Activated naive CD8-positive, alpha-beta T cell treated with anti-CD3 and anti-CD28 coated beads, Interleukin-2, amount 50 U/mL, for 24 hours (primary cell): ENCODE measurements at regions not wholly inside any gene's neighbourhood (a gene's known extent, or its start where the extent isn't known, plus 50 kb on each side); places are given as distances from the start of the nearest gene placed in this dataset.

Experiments
- ATAC-seq: fragments of 150-1000 bp; cut with Tn5 transposase; one replicate; pipeline ENCODE4 v1.10.0; 2021
- DNase-seq: peaks from one replicate; pipeline ENCODE4 v3.0.0; 2021
- H3K27ac Mint-ChIP-seq: one replicate; pipeline ENCODE4 v1.8.0; 2021; ENCODE audit warnings: mild to moderate bottlenecking, mixed read lengths
- H3K27me3 Mint-ChIP-seq: one replicate; pipeline ENCODE4 v1.8.0; 2021; ENCODE audit warnings: mixed read lengths
- H3K36me3 Mint-ChIP-seq: one replicate; pipeline ENCODE4 v1.8.0; 2021; ENCODE audit warnings: low read depth, mixed read lengths
- H3K4me1 Mint-ChIP-seq: one replicate; pipeline ENCODE4 v1.8.0; 2021; ENCODE audit warnings: mixed read lengths
- H3K4me3 Mint-ChIP-seq: one replicate; pipeline ENCODE4 v1.8.0; 2021; ENCODE audit warnings: mild to moderate bottlenecking, moderate library complexity, mixed read lengths
- H3K9me3 Mint-ChIP-seq: one replicate; pipeline ENCODE4 v1.8.0; 2021; ENCODE audit warnings: mixed read lengths

DNA sequence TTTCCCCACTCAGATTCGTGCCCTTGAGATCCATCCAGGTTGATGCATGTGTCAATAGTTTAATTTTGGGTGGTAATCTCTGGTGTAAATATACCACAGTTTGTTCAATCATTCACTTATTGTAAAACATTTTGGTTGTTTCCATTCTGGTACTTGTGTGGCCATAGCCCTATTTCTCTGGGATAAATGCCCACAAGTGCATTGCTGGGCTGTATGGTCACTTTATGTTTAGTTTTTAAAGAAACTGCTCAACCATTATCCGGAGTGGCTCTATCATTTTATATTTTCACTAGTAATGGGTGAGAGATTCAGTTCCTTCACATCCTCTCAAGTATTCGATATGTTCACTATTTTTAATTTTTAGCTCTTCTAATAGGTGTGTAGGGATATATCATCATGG is 60.7 kb upstream of the RNF24 start:
- Mint-ChIP-seq H3K9me3 (no peaks in the 10 kb centered on the region), H3K27me3 (no peaks in the 10 kb centered on the region), H3K27ac (no peak overlapping the region), H3K36me3 (no peaks in the 10 kb centered on the region), H3K4me3 (no peak overlapping the region), H3K4me1 (peaks cover 9% of the 10 kb centered on the region)
- DNase-seq, result no peak
- no peak for ATAC-seq

- no peak for ATAC-seq
- Mint-ChIP-seq H3K36me3 (no peaks in the 10 kb centered on the region), H3K4me1 (peaks cover 9% of the 10 kb centered on the region), H3K9me3 (no peaks in the 10 kb centered on the region), H3K27me3 (no peaks in the 10 kb centered on the region), H3K27ac (no peak overlapping the region), H3K4me3 (no peak overlapping the region)
- DNase-seq, result no peak
These were observed 59.6 kb upstream of the RNF24 start for GRCh38 chr20:4074877-4075455.

DNA sequence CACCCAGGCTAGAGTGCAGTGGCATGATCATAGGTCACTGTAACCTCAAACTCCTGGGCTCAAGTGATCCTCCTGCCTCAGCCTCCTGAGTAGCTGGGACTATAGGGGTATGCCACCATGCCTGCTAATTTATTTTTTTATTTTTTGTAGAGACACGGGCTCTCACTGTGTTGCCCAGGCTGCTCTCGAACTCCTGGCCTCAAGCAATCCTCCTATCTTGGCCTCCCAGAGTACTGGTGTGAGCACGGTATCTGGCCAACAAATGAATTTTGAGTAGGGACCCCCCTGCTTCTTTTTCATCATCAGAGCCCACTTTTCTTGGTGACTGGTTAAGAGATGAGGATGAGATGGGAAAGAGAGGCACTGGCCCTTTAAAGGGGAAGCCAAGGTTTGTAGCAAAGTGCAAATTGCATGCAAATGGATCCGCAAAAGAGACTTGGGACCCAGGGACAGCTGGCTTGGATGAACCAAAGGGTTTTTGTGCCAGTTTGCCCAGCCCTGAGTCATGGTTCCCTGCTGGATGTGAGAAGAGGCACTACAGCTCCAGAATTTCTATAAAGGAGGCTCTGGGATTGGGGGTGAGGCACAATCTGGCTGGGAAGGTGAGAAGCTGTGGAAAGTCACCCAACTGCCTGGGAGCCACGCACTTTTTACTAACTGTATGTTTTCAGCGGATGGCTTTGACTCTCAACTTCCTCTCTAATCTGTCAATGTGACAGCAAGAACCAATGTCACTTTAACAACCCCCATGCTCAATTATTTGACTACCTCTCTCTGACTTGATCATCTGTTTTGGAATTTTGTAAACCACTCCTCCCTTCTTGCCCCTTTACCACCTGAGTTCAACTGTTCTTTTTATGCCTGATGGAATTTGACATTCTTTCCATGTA is 58.7 kb upstream of the RNF24 start:
- ATAC-seq, result no peak
- H3K36me3 Mint-ChIP-seq, result no peaks in the 10 kb centered on the region
- no peaks in the 10 kb centered on the region for H3K27me3 Mint-ChIP-seq
- H3K4me1 Mint-ChIP-seq, result peaks cover 9% of the 10 kb centered on the region
- DNase-seq, result no peak
- H3K27ac Mint-ChIP-seq, result no peak overlapping the region
- H3K9me3 Mint-ChIP-seq, result no peaks in the 10 kb centered on the region
- H3K4me3 Mint-ChIP-seq, result no peak overlapping the region

DNA sequence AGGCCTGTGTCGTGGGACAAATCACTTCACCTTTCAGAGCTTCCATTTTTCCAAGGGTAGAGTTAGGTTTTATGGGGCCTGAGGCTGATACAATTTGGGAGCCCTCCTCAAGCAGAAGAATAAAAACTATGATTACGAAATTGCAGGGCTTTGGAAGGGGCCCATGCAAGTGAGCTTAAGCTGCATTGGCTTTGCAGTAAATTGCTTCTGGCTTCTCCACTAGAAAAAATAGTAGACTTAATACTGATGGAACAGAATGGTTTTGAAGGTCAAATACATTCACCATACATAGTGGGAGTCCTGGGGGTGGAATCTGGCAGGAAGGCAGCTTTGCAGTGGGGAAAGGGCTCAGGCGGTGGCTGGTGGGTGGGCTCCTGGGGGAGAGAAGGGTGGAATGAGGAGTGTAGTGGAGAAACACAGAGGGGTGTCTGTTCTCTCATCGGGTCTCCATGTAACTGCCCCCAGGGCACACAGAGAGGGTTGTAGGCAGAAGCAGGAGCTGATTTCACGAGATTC is 55.9 kb upstream of the RNF24 start:
- Mint-ChIP-seq H3K27me3 (no peaks in the 10 kb centered on the region), H3K27ac (no peak overlapping the region), H3K4me3 (no peak overlapping the region), H3K9me3 (no peaks in the 10 kb centered on the region), H3K36me3 (no peaks in the 10 kb centered on the region), H3K4me1 (peaks cover 11% of the 10 kb centered on the region)
- ATAC-seq, result no peak
- DNase-seq, result no peak

GRCh38 chr20:4070323-4071177 is 55.2 kb upstream of the RNF24 start:
- Mint-ChIP-seq H3K27ac (no peak overlapping the region), H3K4me3 (no peak overlapping the region), H3K4me1 (peaks cover 14% of the 10 kb centered on the region), H3K9me3 (no peaks in the 10 kb centered on the region), H3K27me3 (no peaks in the 10 kb centered on the region), H3K36me3 (no peaks in the 10 kb centered on the region)
- no peak for ATAC-seq
- no peak for DNase-seq

DNA sequence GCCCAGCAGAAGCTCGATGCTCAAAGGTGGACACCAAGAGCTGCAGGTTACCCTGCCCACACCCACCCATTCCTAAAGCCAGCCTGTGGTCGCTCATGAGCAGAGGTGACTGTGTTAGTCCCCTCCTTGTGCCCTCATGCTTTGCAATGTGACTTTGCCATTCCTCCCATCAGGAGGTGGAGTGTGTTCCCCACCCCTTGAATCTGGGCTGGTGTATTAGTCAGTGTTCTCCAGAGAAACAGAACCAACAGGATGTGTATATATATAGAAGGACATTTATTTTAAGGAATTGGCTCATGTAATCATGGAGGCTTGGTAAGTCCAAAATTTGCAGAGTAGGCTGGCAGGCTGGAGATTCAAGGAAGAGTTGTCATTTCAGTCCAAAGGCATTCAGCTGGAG is 54.4 kb upstream of the RNF24 start:
- no peak overlapping the region for H3K27ac Mint-ChIP-seq
- no peaks in the 10 kb centered on the region for H3K9me3 Mint-ChIP-seq
- ATAC-seq (no peak), DNase-seq (no peak)
- no peaks in the 10 kb centered on the region for H3K27me3 Mint-ChIP-seq
- H3K4me1 Mint-ChIP-seq, result peaks cover 14% of the 10 kb centered on the region
- no peaks in the 10 kb centered on the region for H3K36me3 Mint-ChIP-seq
- H3K4me3 Mint-ChIP-seq, result no peak overlapping the region

- DNase-seq (no peak), ATAC-seq (no peak)
- Mint-ChIP-seq H3K27me3 (no peaks in the 10 kb centered on the region), H3K4me3 (no peak overlapping the region), H3K36me3 (no peaks in the 10 kb centered on the region), H3K4me1 (peaks cover 14% of the 10 kb centered on the region), H3K9me3 (no peaks in the 10 kb centered on the region), H3K27ac (no peak overlapping the region)
These were observed 53.4 kb upstream of the RNF24 start for GRCh38 chr20:4068708-4069107.

DNA sequence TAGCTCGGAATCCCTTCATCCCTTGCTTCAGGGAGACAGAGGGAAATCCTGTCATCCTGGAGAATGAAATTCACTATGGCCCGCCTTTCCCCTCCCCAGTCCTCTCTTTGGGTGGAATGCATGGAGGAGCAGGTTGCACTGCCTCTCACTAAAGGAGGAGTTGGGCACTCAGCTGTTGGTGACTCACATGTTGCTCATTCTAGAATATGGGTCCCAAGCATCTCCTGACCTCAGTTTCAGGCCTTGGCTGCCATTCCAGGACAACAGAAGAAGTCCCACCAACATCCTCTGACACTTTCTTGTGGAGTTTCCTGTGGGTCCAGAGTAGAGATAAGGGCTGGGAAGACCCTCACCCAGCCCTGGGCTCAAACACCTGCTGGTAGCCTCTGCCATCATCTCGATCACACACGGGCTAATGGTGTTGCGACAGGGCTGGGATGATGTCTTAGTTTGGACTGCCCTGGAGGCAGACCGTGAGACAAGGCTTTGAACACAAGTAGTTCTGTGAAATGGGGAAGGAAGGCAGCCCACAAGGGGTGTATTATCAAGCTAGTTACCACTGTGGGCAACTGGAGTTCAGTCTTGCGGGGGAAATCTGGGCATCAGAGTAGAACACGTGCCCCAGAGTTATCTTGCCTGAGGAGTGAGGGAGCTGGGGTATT is 52.4 kb upstream of the RNF24 start:
- Mint-ChIP-seq H3K36me3 (no peaks in the 10 kb centered on the region), H3K27me3 (no peaks in the 10 kb centered on the region), H3K27ac (no peak overlapping the region), H3K4me3 (no peak overlapping the region), H3K9me3 (no peaks in the 10 kb centered on the region), H3K4me1 (peaks cover 14% of the 10 kb centered on the region)
- DNase-seq (no peak), ATAC-seq (no peak)

GRCh38 chr20:4066551-4066950 is 51.2 kb upstream of the RNF24 start:
- H3K27me3 Mint-ChIP-seq, result no peaks in the 10 kb centered on the region
- no peak overlapping the region for H3K27ac Mint-ChIP-seq
- ATAC-seq (peak; percentile 41), DNase-seq (no peak)
- no peaks in the 10 kb centered on the region for H3K9me3 Mint-ChIP-seq
- H3K4me3 Mint-ChIP-seq, result no peak overlapping the region
- no peaks in the 10 kb centered on the region for H3K36me3 Mint-ChIP-seq
- peaks cover 14% of the 10 kb centered on the region for H3K4me1 Mint-ChIP-seq

DNA sequence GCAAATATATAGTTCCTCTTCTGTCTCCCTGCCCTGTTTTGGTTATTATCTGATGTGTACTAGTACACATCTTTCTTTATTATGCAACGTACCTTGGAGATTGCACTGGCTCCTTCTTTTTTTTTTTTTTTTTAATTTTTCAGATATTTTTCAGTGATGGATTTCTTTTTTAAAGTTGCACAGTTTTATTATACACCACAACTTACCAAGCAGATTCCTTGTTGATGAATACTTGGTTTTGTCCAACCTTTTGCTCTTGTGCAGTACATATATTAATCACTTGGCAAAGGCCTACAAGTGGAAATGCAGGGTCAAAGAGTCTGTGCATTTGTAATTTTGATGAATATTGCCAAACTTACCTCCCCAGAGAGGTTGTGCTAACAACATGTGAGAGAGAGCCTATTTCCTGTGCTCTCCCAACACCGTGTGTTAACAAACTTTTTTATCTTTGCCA is 50.1 kb upstream of the RNF24 start:
- H3K9me3 Mint-ChIP-seq, result no peaks in the 10 kb centered on the region
- peaks cover 14% of the 10 kb centered on the region for H3K4me1 Mint-ChIP-seq
- H3K36me3 Mint-ChIP-seq, result no peaks in the 10 kb centered on the region
- no peak overlapping the region for H3K27ac Mint-ChIP-seq
- H3K4me3 Mint-ChIP-seq, result no peak overlapping the region
- ATAC-seq (no peak), DNase-seq (no peak)
- no peaks in the 10 kb centered on the region for H3K27me3 Mint-ChIP-seq
